ENCODE measurements at regions not wholly inside any gene's neighbourhood (a gene's known extent, or its start where the extent isn't known, plus 50 kb on each side); places are given as distances from the start of the nearest gene placed in this dataset.

DNA sequence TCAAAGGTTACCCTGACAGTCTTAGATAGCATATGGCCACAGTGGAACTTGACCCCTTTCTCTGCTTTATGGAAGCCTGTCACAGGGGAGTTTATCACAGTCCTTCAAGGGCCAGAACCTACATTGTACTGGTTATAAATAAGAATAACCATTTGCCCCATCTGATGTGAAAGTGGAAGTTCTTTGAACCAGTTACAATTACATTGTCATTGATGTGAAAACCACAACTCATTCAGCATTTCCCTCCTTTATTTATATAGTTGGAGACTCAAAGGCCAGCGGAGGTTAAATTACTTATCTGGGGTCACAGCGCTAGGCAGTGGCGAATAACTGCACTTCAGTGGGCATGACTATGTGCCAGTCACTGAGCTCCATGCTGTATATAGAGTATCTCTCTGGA is 60.5 kb upstream of the TBC1D5 start:
- DNase-seq (ENCODE audit: low read depth in 2 of 2) = no peak

DNA sequence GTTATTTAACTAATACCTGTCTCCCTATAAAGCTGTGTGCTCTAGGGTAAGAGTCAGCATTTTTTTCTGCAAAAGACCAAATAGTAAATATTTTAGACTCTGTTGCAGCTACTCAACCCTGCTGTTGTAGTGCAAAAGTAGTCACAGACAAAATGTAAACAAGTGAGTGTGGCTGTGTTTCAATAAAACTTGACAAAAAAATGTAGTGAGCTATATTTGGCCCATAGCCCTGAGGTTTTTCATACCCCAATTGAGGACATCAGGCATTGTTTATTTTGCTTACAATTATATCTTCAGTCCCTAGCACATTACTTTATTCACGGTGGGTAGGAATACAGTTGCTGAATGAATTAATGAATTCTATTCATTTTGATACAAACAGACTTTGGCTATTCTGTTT is 58.7 kb upstream of the TBC1D5 start:
- DNase-seq (ENCODE audit: low read depth in 2 of 2) = no peak

GRCh38 chr3:17800232-17800631 is 57.8 kb upstream of the TBC1D5 start:
- DNase-seq (ENCODE audit: low read depth in 2 of 2) = no peak

- no peak for DNase-seq (ENCODE audit: low read depth in 2 of 2)
These were observed 56.9 kb upstream of the TBC1D5 start for GRCh38 chr3:17799312-17799711.

- DNase-seq (ENCODE audit: low read depth in 2 of 2) = no peak
These were observed 55.6 kb upstream of the TBC1D5 start for GRCh38 chr3:17798000-17798399.

- no peak for DNase-seq (ENCODE audit: low read depth in 2 of 2)
These were observed 53.3 kb upstream of the TBC1D5 start for GRCh38 chr3:17795711-17796110.

- no peak for DNase-seq (ENCODE audit: low read depth in 2 of 2)
These were observed 52.8 kb upstream of the TBC1D5 start for GRCh38 chr3:17795280-17795679.

GRCh38 chr3:17793542-17794195 is 51.2 kb upstream of the TBC1D5 start:
- no peak for DNase-seq (ENCODE audit: low read depth in 2 of 2)
